SK-N-SH treated with all-trans-retinoic acid at 6 μM for 48 hours (cell line): ENCODE measurements at regions not wholly inside any gene's neighbourhood (a gene's known extent, or its start where the extent isn't known, plus 50 kb on each side); places are given as distances from the start of the nearest gene placed in this dataset.
"Not testable (repeated sequence)": the region's sequence is repeated elsewhere in the genome, so short reads cannot be mapped to it uniquely, and the experiment has no call there.

Source experiments
- ARNTL ChIP-seq: fragments of 450-650 bp; formaldehyde crosslinking; IDR thresholded peaks from 2 replicates; pipeline ENCODE4 v1.5.0; 2020; ENCODE audit warnings: low read depth, mild to moderate bottlenecking, moderate library complexity, borderline replicate concordance
- BACH2 ChIP-seq: fragments of 250-450 bp; sonication (Bioruptor Pico); IDR thresholded peaks from 2 replicates; pipeline ENCODE4 v1.9.0; 2021; ENCODE audit warnings: mild to moderate bottlenecking, borderline replicate concordance
- CREB5 ChIP-seq: fragments of 250-450 bp; sonication (Bioruptor Pico); IDR thresholded peaks from 2 replicates; pipeline ENCODE4 v1.5.1; 2020; ENCODE audit warnings: low read depth, mild to moderate bottlenecking, moderate library complexity
- CSDC2 ChIP-seq: fragments of 250-450 bp; sonication (Bioruptor Pico); IDR thresholded peaks from 2 replicates; pipeline ENCODE4 v1.5.0; 2020; ENCODE audit warnings: mild to moderate bottlenecking, moderate library complexity
- POU6F1 ChIP-seq: fragments of 250-450 bp; sonication (Bioruptor Pico); IDR thresholded peaks from 2 replicates; pipeline ENCODE4 v1.8.0; 2021; ENCODE audit warnings: low read depth, mild to moderate bottlenecking, moderate library complexity, borderline replicate concordance
- PPARA ChIP-seq: fragments of 250-450 bp; sonication (Bioruptor Pico); IDR thresholded peaks from 2 replicates; pipeline ENCODE4 v1.5.0; 2020; ENCODE audit warnings: mild to moderate bottlenecking, borderline replicate concordance
- TSHZ2 ChIP-seq: fragments of 250-450 bp; sonication (Bioruptor Pico); IDR thresholded peaks from 2 replicates; pipeline ENCODE4 v1.5.0; 2020; ENCODE audit warnings: mild to moderate bottlenecking, moderate library complexity
- ZFP30 ChIP-seq: fragments of 450-650 bp; formaldehyde crosslinking; IDR thresholded peaks from 2 replicates; pipeline ENCODE4 v1.5.0; 2022; ENCODE audit warnings: mild to moderate bottlenecking, moderate library complexity

- TF ChIP-seq PPARA; CREB5 (CRISPR knock-in tag); ZFP30 (CRISPR knock-in tag); TSHZ2 (CRISPR knock-in tag); ARNTL (CRISPR knock-in tag); BACH2 (CRISPR knock-in tag); POU6F1 (CRISPR knock-in tag); CSDC2: not testable (repeated sequence)
These were observed 222.6 kb downstream of the SHCBP1 start for GRCh38 chr16:46398559-46398958.
